ENCODE measurements at regions not wholly inside any gene's neighbourhood (a gene's known extent, or its start where the extent isn't known, plus 50 kb on each side); places are given as distances from the start of the nearest gene placed in this dataset.
A peak's percentile ranks its signal among the peaks of the same experiment; 100 is the strongest.

DNA sequence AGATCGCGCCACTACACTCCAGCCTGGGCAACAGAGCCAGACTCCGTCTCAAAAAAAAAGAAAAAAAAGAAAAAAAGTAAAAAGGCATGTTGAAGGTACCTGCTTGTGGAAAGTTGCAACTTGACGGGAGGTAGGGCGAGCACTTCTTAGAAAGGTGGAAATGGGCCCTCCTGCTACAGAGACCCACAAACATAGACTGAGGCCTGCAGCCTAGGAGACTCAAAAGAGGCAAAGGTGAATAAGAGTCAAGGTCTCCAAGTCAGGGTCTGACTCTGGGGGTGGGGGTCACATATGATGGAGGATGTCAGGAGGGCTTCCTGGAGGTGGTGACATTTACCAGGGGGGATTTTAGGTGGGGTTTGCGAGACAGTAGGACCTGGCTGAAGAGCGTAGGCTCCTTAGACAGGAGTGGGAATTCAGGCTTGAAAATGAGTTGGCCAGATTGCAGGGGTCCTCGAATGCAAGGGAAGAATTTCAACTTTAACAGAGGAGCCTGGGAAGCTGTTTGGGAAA, 303.0 kb downstream of the SEC14L1 start:
- no peaks in the 10 kb centered on the region for H3K27me3 ChIP-seq (ENCODE audit: control insufficient read depth, insufficient read depth, low read length)
- peak overlapping the region; percentile 37 for H3K4me3 ChIP-seq (ENCODE audit: low read depth, low read length)
- H3K27me3 Mint-ChIP-seq, result no peaks in the 10 kb centered on the region
- H3K9me3 Mint-ChIP-seq, result no peaks in the 10 kb centered on the region
- H3K27ac ChIP-seq (ENCODE audit: insufficient read depth, low read length, poor library complexity, severe bottlenecking), result peak overlapping the region; percentile 96
- peaks cover 7% of the 10 kb centered on the region for H3K36me3 Mint-ChIP-seq
- H3K27ac Mint-ChIP-seq, result peak overlapping the region; percentile 98 to 100 (median 99)
- H3K9me3 ChIP-seq (ENCODE audit: control insufficient read depth in 2 of 2, low read length in 2 of 2), result no peaks in the 10 kb centered on the region
- H3K4me1 ChIP-seq (ENCODE audit: control insufficient read depth, insufficient read depth, low read length, poor library complexity, severe bottlenecking), result peaks cover 99% of the 10 kb centered on the region
- DNase-seq (peak in 1 of 3 donors; percentile 66), ATAC-seq (ENCODE audit: low read depth in 2 of 2) (no peak)
- peak overlapping the region; percentile 84 to 91 (median 88) for H3K4me3 Mint-ChIP-seq
- H3K4me1 Mint-ChIP-seq, result peaks cover 9 to 96% (median 69%) of the 10 kb centered on the region in 4 donors
- no peaks in the 10 kb centered on the region for H3K36me3 ChIP-seq (ENCODE audit: control insufficient read depth, insufficient read depth, low read length)

DNA sequence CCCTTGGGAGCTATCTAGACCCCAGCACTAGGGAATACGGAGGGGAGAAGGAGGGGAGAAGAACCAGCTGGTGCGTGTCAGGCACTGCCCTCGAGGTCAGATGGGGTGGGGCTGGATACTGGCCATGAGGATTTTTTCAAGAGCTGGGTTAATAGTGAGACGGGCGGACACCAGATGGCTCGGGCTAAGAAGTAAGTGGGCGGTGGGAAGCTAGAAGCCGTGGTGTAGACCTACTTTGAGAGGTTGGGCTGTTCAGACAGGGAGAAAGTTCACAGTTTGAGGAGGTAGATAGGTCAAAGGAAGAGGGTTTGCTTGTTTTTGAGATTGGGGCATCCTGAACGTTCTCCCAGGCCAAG, 303.8 kb downstream of the SEC14L1 start:
- Mint-ChIP-seq H3K36me3 (peaks cover 7% of the 10 kb centered on the region), H3K27me3 (no peaks in the 10 kb centered on the region), H3K4me1 (peaks cover 9 to 96% (median 72%) of the 10 kb centered on the region in 4 donors), H3K9me3 (no peaks in the 10 kb centered on the region), H3K27ac (peak overlapping the region; percentile 98 to 100 (median 99)), H3K4me3 (peak overlapping the region; percentile 84 to 96 (median 92))
- Histone ChIP-seq H3K4me3 (ENCODE audit: low read depth, low read length) (peak overlapping the region; percentile 86), H3K9me3 (ENCODE audit: control insufficient read depth in 2 of 2, low read length in 2 of 2) (no peaks in the 10 kb centered on the region), H3K36me3 (ENCODE audit: control insufficient read depth, insufficient read depth, low read length) (no peaks in the 10 kb centered on the region), H3K27me3 (ENCODE audit: control insufficient read depth, insufficient read depth, low read length) (no peaks in the 10 kb centered on the region), H3K4me1 (ENCODE audit: control insufficient read depth, insufficient read depth, low read length, poor library complexity, severe bottlenecking) (peaks cover 99% of the 10 kb centered on the region), H3K27ac (ENCODE audit: insufficient read depth, low read length, poor library complexity, severe bottlenecking) (peak overlapping the region; percentile 96)
- peak in 1 of 3 donors; percentile 72 for DNase-seq
- peak; percentile 0 for ATAC-seq (ENCODE audit: low read depth in 2 of 2)

DNA sequence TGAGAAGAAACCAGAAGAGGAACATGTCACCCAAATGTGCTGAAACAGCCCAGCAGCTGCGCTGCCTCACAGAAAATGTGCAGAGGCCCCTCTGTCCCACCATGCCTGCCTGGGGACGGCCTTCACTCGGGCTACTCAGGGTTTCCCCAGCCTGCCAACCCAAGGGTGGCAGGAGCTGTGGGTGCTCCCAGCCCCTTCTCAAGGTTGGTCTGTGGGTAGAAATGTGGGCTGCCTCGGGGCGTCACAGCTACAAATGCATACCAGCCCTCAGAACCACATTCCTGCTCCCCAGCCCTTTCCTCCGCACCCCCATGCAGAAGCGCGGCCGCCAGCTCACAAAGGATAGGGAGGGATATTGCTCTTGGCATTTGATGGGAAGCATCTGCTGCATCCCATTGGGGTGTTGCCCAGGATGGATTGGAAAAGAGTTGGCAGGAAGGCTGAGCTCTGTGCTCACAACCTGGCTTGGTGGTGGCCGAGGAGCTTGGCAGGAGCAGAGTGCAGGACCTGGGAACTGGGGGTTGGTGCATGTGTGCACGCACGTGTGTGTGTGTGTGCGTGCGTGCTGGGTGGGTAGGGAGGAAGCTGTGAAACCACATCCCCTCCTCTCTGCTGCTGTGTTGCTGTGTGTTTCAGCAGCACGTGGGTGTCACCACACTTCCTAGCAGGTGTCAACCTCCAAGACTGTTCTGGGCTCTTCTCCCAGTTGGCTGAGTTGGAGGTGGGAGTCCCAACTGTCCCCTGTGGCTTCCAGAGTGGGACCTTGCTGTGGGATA, 304.4 kb downstream of the SEC14L1 start:
- H3K36me3 Mint-ChIP-seq, result peaks cover 7% of the 10 kb centered on the region
- H3K9me3 Mint-ChIP-seq, result no peaks in the 10 kb centered on the region
- no peaks in the 10 kb centered on the region for H3K9me3 ChIP-seq (ENCODE audit: control insufficient read depth in 2 of 2, low read length in 2 of 2)
- H3K27me3 Mint-ChIP-seq, result no peaks in the 10 kb centered on the region
- DNase-seq (peak; percentile 77 to 97 (median 92)), ATAC-seq (ENCODE audit: low read depth in 2 of 2) (peak; percentile 76 to 80)
- peaks cover 99% of the 10 kb centered on the region for H3K4me1 ChIP-seq (ENCODE audit: control insufficient read depth, insufficient read depth, low read length, poor library complexity, severe bottlenecking)
- peak overlapping the region; percentile 86 for H3K4me3 ChIP-seq (ENCODE audit: low read depth, low read length)
- peak overlapping the region; percentile 84 to 96 (median 92) for H3K4me3 Mint-ChIP-seq
- peak overlapping the region; percentile 96 for H3K27ac ChIP-seq (ENCODE audit: insufficient read depth, low read length, poor library complexity, severe bottlenecking)
- H3K27ac Mint-ChIP-seq, result peak overlapping the region; percentile 98 to 100 (median 99)
- H3K4me1 Mint-ChIP-seq, result peaks cover 9 to 97% (median 71%) of the 10 kb centered on the region in 4 donors
- no peaks in the 10 kb centered on the region for H3K36me3 ChIP-seq (ENCODE audit: control insufficient read depth, insufficient read depth, low read length)
- no peaks in the 10 kb centered on the region for H3K27me3 ChIP-seq (ENCODE audit: control insufficient read depth, insufficient read depth, low read length)

DNA sequence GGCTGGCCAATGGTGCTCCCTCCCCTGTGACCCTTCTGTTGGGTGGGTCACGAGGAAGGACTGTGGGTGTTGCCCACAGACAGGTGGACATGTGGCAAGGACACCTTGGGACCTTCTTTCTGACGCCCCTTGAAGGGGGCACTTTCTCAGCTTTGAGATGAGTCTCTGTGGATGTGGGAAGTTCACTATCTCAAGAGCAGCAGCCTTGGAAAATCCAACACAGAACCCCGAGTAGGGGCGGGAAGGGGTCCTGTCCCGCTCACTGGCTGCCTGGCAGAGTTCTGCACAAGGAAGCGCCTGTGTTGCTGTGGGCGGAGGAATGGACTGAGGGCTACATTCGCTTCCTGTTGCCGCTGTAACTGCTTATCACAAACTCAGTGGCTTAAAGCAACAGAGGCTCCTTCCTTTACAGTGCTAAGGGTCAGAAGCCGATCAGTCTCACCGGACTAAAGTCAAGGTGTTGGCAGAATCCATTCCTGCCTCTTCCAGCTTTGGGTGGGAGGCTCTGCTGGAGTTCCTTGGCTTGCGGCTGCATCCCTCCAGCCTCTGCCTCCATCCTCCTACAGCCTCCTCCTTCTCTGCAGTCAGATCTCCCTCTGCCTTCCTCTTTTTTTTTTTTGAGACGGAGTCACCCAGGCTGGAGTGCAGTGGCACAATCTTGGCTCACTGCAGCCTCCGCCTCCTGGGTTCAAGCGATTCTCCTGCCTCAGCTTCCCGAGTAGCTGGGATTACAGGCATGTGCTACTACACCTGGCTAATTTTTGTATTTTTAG, 305.2 kb downstream of the SEC14L1 start:
- Mint-ChIP-seq H3K4me3 (peak overlapping the region; percentile 84 to 96 (median 92)), H3K36me3 (peaks cover 7% of the 10 kb centered on the region), H3K27ac (peak overlapping the region; percentile 98 to 100 (median 99)), H3K4me1 (peaks cover 9 to 90% (median 68%) of the 10 kb centered on the region in 4 donors), H3K27me3 (no peaks in the 10 kb centered on the region), H3K9me3 (no peaks in the 10 kb centered on the region)
- Histone ChIP-seq H3K27ac (ENCODE audit: insufficient read depth, low read length, poor library complexity, severe bottlenecking) (peak overlapping the region; percentile 96), H3K9me3 (ENCODE audit: control insufficient read depth in 2 of 2, low read length in 2 of 2) (no peaks in the 10 kb centered on the region), H3K36me3 (ENCODE audit: control insufficient read depth, insufficient read depth, low read length) (no peaks in the 10 kb centered on the region), H3K4me3 (ENCODE audit: low read depth, low read length) (peak overlapping the region; percentile 86), H3K4me1 (ENCODE audit: control insufficient read depth, insufficient read depth, low read length, poor library complexity, severe bottlenecking) (peaks cover 98% of the 10 kb centered on the region), H3K27me3 (ENCODE audit: control insufficient read depth, insufficient read depth, low read length) (no peaks in the 10 kb centered on the region)
- ATAC-seq (ENCODE audit: low read depth in 2 of 2) (peak; percentile 31 to 37), DNase-seq (peak; percentile 52 to 91 (median 76))

DNA sequence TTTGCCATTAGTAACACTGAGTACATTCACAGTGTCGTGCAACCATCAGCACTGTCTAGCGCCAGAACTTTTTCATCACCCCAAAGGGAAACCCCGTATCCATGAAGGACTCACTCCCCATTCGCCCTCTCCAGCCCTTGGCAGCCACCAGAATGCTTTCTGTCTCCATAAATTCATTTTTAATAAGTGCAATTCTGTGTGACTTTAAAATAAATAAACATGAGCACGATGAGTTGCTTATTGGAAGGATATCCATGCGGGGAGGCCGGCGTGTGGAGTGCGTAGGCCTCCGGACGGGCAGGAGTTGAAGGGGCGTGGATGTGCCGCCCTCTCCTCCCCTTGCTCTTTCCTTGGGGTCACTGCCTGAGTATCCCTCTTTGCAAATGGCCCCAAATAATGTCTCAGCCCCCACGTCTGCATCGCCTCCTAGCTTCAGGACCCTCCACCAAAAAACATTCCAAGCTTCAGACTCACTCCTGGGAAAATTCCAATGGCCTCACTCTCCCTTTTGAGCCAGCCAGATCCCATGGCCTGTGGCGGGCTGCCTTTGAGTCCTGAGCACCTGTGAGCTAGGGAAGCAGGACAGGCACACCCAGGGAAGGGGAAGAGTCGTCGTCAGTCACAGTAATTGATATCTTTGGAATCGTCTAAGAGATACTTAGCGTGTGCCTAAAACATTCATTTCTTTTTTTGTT, 306.3 kb downstream of the SEC14L1 start:
- DNase-seq (no peak), ATAC-seq (ENCODE audit: low read depth in 2 of 2) (no peak)
- peaks cover 5 to 79% (median 58%) of the 10 kb centered on the region in 4 donors for H3K4me1 Mint-ChIP-seq
- H3K9me3 ChIP-seq (ENCODE audit: control insufficient read depth in 2 of 2, low read length in 2 of 2), result no peaks in the 10 kb centered on the region
- peak overlapping the region; percentile 57 for H3K4me3 ChIP-seq (ENCODE audit: low read depth, low read length)
- H3K27ac ChIP-seq (ENCODE audit: insufficient read depth, low read length, poor library complexity, severe bottlenecking), result peak overlapping the region; percentile 96
- no peaks in the 10 kb centered on the region for H3K27me3 Mint-ChIP-seq
- H3K27ac Mint-ChIP-seq, result peak overlapping the region; percentile 98 to 100 (median 99)
- no peaks in the 10 kb centered on the region for H3K9me3 Mint-ChIP-seq
- H3K4me1 ChIP-seq (ENCODE audit: control insufficient read depth, insufficient read depth, low read length, poor library complexity, severe bottlenecking), result peaks cover 90% of the 10 kb centered on the region
- peak overlapping the region; percentile 84 to 96 (median 92) for H3K4me3 Mint-ChIP-seq
- no peaks in the 10 kb centered on the region for H3K27me3 ChIP-seq (ENCODE audit: control insufficient read depth, insufficient read depth, low read length)
- no peaks in the 10 kb centered on the region for H3K36me3 Mint-ChIP-seq
- H3K36me3 ChIP-seq (ENCODE audit: control insufficient read depth, insufficient read depth, low read length), result no peaks in the 10 kb centered on the region

DNA sequence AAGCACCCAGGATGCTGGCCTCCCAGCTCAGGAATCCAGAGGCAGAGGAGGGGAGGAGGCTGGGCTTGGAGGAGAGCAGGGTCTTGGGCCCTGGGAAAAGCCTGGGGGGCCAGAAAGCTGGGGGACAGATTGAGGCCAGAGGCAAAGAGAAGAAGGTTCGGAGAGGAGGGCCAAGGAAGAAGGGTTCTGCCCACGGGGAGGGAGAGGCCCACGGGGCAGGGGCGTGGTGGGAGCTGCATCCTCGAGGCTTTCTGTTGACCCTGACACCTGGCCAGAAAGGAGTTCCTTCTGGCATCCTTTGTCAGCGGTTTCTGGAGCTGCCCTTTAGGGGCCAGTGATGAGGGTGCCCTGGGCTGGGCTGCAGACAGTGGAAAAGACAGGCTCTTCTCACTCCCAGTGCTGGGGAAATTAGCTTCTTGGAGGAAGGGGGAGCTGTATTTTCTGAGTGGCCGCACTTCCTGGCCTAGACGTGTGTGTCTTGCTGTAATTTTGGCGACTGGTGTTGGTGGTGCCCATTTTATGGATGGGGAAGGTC, 308.7 kb downstream of the SEC14L1 start:
- Mint-ChIP-seq H3K36me3 (peaks cover 3% of the 10 kb centered on the region), H3K27ac (peak overlapping the region; percentile 98 to 100 (median 99)), H3K27me3 (no peaks in the 10 kb centered on the region), H3K4me1 (peaks cover 0 to 68% (median 48%) of the 10 kb centered on the region in 4 donors), H3K4me3 (peak overlapping the region; percentile 91 to 100 (median 96)), H3K9me3 (no peaks in the 10 kb centered on the region)
- Histone ChIP-seq H3K27ac (ENCODE audit: insufficient read depth, low read length, poor library complexity, severe bottlenecking) (peak overlapping the region; percentile 91), H3K4me3 (ENCODE audit: low read depth, low read length) (peak overlapping the region; percentile 97), H3K4me1 (ENCODE audit: control insufficient read depth, insufficient read depth, low read length, poor library complexity, severe bottlenecking) (peaks cover 86% of the 10 kb centered on the region), H3K36me3 (ENCODE audit: control insufficient read depth, insufficient read depth, low read length) (no peaks in the 10 kb centered on the region), H3K9me3 (ENCODE audit: control insufficient read depth in 2 of 2, low read length in 2 of 2) (no peaks in the 10 kb centered on the region), H3K27me3 (ENCODE audit: control insufficient read depth, insufficient read depth, low read length) (no peaks in the 10 kb centered on the region)
- DNase-seq (no peak), ATAC-seq (ENCODE audit: low read depth in 2 of 2) (no peak)
